Liver (tissue), 8 donors: ENCODE measurements at regions not wholly inside any gene's neighbourhood (a gene's known extent, or its start where the extent isn't known, plus 50 kb on each side); places are given as distances from the start of the nearest gene placed in this dataset.

Experiments
- DNase-seq: peaks from one replicate; pipeline ENCODE4 v3.0.0-alpha.2; 2017; ENCODE audit warnings: low spot score
- H3K27ac ChIP-seq, 2 donors: one replicate each; pipeline ENCODE4 v1.7.0; 2013; ENCODE audit warnings: inconsistent platforms in 2 of 2, low read length in 2 of 2, control low read depth in 1 of 2, low read depth in 1 of 2, mild to moderate bottlenecking in 1 of 2
- H3K27me3 ChIP-seq, 4 donors: one replicate each; pipeline versions ENCODE4 v1.6.1 to v1.7.0; 2013; ENCODE audit warnings: low read length in 3 of 4, inconsistent platforms in 1 of 4, mild to moderate bottlenecking in 1 of 4, moderate library complexity in 1 of 4; ENCODE audit not compliant: control insufficient read depth in 4 of 4, insufficient read depth in 4 of 4
- H3K36me3 ChIP-seq, 4 donors: one replicate each; pipeline versions ENCODE4 v1.6.1 to v1.7.0; 2013; ENCODE audit warnings: low read length in 3 of 4, mild to moderate bottlenecking in 3 of 4, low read depth in 1 of 4, moderate library complexity in 1 of 4; ENCODE audit not compliant: control insufficient read depth in 4 of 4, insufficient read depth in 3 of 4
- H3K4me1 ChIP-seq, 4 donors: one replicate each; pipeline versions ENCODE4 v1.6.1 to v1.7.0; 2013; ENCODE audit warnings: low read length in 3 of 4, mild to moderate bottlenecking in 3 of 4, moderate library complexity in 1 of 4; ENCODE audit not compliant: control insufficient read depth in 4 of 4, insufficient read depth in 4 of 4
- H3K4me3 ChIP-seq, 3 donors: one replicate each; pipeline versions ENCODE4 v1.6.1 to v1.7.0; 2013; ENCODE audit warnings: low read length in 3 of 3, control low read depth in 1 of 3, low read depth in 1 of 3, mild to moderate bottlenecking in 1 of 3
- H3K9ac ChIP-seq, 2 donors: one replicate each; pipeline ENCODE4 v1.7.0; 2013; ENCODE audit warnings: low read length in 2 of 2, mild to moderate bottlenecking in 2 of 2, moderate library complexity in 2 of 2, control low read depth in 1 of 2, low read depth in 1 of 2
- H3K9me3 ChIP-seq, 4 donors: one replicate each; pipeline versions ENCODE4 v1.6.1 to v1.7.0; 2013; ENCODE audit warnings: low read length in 3 of 4; ENCODE audit not compliant: control insufficient read depth in 4 of 4
- ATF3 ChIP-seq: IDR thresholded peaks from 2 replicates; pipeline ENCODE4 v1.6.1; 2016; ENCODE audit warnings: antibody characterized with exemption
- FOXA1 ChIP-seq: IDR thresholded peaks from 2 replicates; pipeline ENCODE4 v1.6.1; 2016; ENCODE audit warnings: antibody characterized with exemption
- FOXA2 ChIP-seq: IDR thresholded peaks from 2 replicates; pipeline ENCODE4 v1.6.1; 2016; ENCODE audit warnings: antibody characterized with exemption
- GABPA ChIP-seq, 2 donors: IDR thresholded peaks in 1 of 2; conservative IDR thresholded peaks in 1 of 2; 2 replicates each; pipeline ENCODE4 v1.6.1; 2016; ENCODE audit warnings: antibody characterized with exemption in 2 of 2, mild to moderate bottlenecking in 1 of 2, moderate library complexity in 1 of 2
- HNF4A ChIP-seq, 2 donors: conservative IDR thresholded peaks; 2 replicates each; pipeline ENCODE4 v1.6.1; 2016; ENCODE audit warnings: antibody characterized with exemption in 2 of 2, mild to moderate bottlenecking in 2 of 2
- HNF4G ChIP-seq: IDR thresholded peaks from 2 replicates; pipeline ENCODE4 v1.6.1; 2016; ENCODE audit warnings: antibody characterized with exemption
- JUND ChIP-seq, 2 donors: IDR thresholded peaks; 2 replicates each; pipeline ENCODE4 v1.6.1; 2016; ENCODE audit warnings: antibody characterized with exemption in 2 of 2
- MAX ChIP-seq: IDR thresholded peaks from 2 replicates; pipeline ENCODE4 v1.6.1; 2016; ENCODE audit warnings: antibody characterized with exemption
- NR2F2 ChIP-seq: IDR thresholded peaks from 2 replicates; pipeline ENCODE4 v1.6.1; 2016; ENCODE audit warnings: antibody characterized with exemption
- RAD21 ChIP-seq, 2 donors: IDR thresholded peaks; 2 replicates each; pipeline ENCODE4 v1.6.1; 2016; ENCODE audit warnings: antibody characterized with exemption in 2 of 2, mild to moderate bottlenecking in 2 of 2
- RXRA ChIP-seq, 2 donors: IDR thresholded peaks; 2 replicates each; pipeline ENCODE4 v1.6.1; 2017 to 2018; ENCODE audit warnings: antibody characterized with exemption in 2 of 2, mild to moderate bottlenecking in 1 of 2
- SP1 ChIP-seq: IDR thresholded peaks from 2 replicates; pipeline ENCODE4 v1.6.1; 2018; ENCODE audit warnings: antibody characterized with exemption, mild to moderate bottlenecking
- YY1 ChIP-seq: IDR thresholded peaks from 2 replicates; pipeline ENCODE4 v1.6.1; 2016; ENCODE audit warnings: antibody characterized with exemption, mild to moderate bottlenecking
- WGBS: extraction: QIAGEN DNeasy Blood & Tissue Kit; methylation state at CpG from one replicate; pipeline ENCODE4 v1.1.7; 2013; 5-methylcytosine and 5-hydroxymethylcytosine counted together
- TF ChIP-seq, protein P1 (sequence below): IDR thresholded peaks from 2 replicates; pipeline ENCODE4 v1.6.1; 2016; ENCODE audit warnings: antibody characterized with exemption, mild to moderate bottlenecking
- TF ChIP-seq, protein P2 (sequence below): fragments of 150-350 bp; IDR thresholded peaks from 2 replicates; pipeline ENCODE4 v1.5.1; 2017; ENCODE audit warnings: improper control_type of control experiment, low read depth, low read length; ENCODE audit not compliant: missing input control
- donor health status: healthy.
- donor health status: healthy.
- donor health status: healthy.
- donor health status: healthy.
- donor health status: healthy.

DNA sequence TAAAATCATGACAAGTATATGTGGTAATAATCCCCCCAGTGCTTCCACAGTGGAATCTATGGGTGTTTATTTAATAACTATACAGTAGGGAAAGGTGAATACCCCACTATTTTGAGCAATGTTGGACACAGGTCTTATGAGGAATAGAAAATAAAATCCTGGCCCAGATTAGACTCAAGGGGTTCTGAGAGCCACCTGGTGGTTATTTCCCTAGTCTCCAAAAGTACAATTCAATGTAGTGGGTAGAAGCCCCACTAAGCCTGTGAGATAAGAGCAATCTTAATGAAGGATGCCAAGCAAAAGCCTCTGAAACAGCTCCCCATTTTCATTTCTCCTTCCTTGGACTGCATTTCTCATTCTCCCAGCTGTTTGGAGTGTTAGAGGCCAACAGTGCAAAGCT lies 328.2 kb upstream of the NR3C2 start:
- Histone ChIP-seq H3K27ac (no peak overlapping the region), H3K4me3 (no peak overlapping the region), H3K27me3 (no peaks in the 10 kb centered on the region), H3K36me3 (no peaks in the 10 kb centered on the region), H3K9me3 (no peaks in the 10 kb centered on the region), H3K4me1 (no peaks in the 10 kb centered on the region), H3K9ac (no peak overlapping the region)
- TF ChIP-seq RAD21 (IDR thresholded peaks at IDR 0.05) (peak; percentile 39 to 54), FOXA1 (no peak)
- no peak for DNase-seq

DNA sequence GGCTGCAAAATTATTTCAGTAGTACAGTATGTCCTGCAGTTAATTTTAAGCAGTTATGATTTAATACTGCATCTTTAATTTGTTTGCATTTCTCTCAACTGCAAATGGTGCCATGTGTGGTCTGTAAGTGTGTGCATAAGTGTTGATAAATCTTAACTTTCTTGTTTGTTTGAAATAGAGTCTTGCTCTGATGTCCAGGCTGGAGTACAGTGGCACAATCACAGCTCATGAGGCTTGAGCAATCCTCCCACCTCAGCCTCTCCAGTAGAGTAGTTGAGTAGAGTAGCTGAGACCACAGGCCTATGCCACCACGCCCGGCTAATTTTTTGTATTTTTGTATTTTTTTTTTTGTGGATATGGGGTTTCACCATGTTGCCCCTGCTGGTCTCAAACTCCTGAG lies 322.5 kb upstream of the NR3C2 start:
- H3K27ac ChIP-seq, result no peak overlapping the region
- no peaks in the 10 kb centered on the region for H3K27me3 ChIP-seq
- no peaks in the 10 kb centered on the region for H3K9me3 ChIP-seq
- 91% methylated on average over 2 of the region's 2 CpGs for WGBS
- H3K4me1 ChIP-seq, result no peaks in the 10 kb centered on the region
- no peaks in the 10 kb centered on the region for H3K36me3 ChIP-seq
- no peak overlapping the region for H3K9ac ChIP-seq
- TF ChIP-seq FOXA2, result no peak
- no peak for TF ChIP-seq RXRA (IDR thresholded peaks at IDR 0.05)
- TF ChIP-seq FOXA1, result no peak
- TF ChIP-seq HNF4A (conservative IDR thresholded peaks at IDR 0.05), result no peak
- TF ChIP-seq YY1, result no peak
- TF ChIP-seq SP1, result no peak
- TF ChIP-seq JUND (IDR thresholded peaks at IDR 0.05), result no peak
- no peak for TF ChIP-seq NR2F2
- TF ChIP-seq ATF3, result no peak
- H3K4me3 ChIP-seq, result no peak overlapping the region
- DNase-seq, result no peak

DNA sequence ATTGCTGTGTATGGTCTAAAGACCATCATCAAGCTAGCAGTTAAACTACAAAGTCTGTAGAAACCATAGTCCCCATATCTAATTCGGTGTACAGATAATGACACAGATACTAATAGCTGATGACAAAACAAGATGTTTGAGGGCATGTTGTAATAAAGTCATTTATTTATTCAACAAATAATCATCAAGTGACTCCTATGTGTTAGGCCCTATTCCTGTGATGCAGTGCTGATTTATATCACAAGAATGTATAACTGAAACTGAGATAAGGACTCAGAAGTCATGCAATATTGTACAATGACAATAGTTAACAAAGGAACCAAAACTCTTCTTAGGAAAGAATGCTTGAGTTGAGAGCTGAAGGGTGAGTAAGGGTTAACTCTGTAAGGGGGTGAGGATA lies 315.0 kb upstream of the NR3C2 start:
- Histone ChIP-seq H3K4me1 (no peaks in the 10 kb centered on the region), H3K4me3 (no peak overlapping the region), H3K27me3 (no peaks in the 10 kb centered on the region), H3K36me3 (no peaks in the 10 kb centered on the region), H3K9me3 (peaks cover 0 to 5% (median 0%) of the 10 kb centered on the region in 4 donors), H3K27ac (no peak overlapping the region), H3K9ac (no peak overlapping the region)
- no peak for DNase-seq
- TF ChIP-seq, protein P1, sequence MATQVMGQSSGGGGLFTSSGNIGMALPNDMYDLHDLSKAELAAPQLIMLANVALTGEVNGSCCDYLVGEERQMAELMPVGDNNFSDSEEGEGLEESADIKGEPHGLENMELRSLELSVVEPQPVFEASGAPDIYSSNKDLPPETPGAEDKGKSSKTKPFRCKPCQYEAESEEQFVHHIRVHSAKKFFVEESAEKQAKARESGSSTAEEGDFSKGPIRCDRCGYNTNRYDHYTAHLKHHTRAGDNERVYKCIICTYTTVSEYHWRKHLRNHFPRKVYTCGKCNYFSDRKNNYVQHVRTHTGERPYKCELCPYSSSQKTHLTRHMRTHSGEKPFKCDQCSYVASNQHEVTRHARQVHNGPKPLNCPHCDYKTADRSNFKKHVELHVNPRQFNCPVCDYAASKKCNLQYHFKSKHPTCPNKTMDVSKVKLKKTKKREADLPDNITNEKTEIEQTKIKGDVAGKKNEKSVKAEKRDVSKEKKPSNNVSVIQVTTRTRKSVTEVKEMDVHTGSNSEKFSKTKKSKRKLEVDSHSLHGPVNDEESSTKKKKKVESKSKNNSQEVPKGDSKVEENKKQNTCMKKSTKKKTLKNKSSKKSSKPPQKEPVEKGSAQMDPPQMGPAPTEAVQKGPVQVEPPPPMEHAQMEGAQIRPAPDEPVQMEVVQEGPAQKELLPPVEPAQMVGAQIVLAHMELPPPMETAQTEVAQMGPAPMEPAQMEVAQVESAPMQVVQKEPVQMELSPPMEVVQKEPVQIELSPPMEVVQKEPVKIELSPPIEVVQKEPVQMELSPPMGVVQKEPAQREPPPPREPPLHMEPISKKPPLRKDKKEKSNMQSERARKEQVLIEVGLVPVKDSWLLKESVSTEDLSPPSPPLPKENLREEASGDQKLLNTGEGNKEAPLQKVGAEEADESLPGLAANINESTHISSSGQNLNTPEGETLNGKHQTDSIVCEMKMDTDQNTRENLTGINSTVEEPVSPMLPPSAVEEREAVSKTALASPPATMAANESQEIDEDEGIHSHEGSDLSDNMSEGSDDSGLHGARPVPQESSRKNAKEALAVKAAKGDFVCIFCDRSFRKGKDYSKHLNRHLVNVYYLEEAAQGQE, result no peak
- TF ChIP-seq RXRA (IDR thresholded peaks at IDR 0.05) (no peak), RAD21 (IDR thresholded peaks at IDR 0.05) (no peak), YY1 (no peak), FOXA2 (no peak), FOXA1 (no peak), GABPA (IDR thresholded peaks at IDR 0.05 in 1 of 2, conservative IDR thresholded peaks at IDR 0.05 in 1 of 2) (no peak), HNF4G (no peak), MAX (no peak)
- TF ChIP-seq, protein P2, sequence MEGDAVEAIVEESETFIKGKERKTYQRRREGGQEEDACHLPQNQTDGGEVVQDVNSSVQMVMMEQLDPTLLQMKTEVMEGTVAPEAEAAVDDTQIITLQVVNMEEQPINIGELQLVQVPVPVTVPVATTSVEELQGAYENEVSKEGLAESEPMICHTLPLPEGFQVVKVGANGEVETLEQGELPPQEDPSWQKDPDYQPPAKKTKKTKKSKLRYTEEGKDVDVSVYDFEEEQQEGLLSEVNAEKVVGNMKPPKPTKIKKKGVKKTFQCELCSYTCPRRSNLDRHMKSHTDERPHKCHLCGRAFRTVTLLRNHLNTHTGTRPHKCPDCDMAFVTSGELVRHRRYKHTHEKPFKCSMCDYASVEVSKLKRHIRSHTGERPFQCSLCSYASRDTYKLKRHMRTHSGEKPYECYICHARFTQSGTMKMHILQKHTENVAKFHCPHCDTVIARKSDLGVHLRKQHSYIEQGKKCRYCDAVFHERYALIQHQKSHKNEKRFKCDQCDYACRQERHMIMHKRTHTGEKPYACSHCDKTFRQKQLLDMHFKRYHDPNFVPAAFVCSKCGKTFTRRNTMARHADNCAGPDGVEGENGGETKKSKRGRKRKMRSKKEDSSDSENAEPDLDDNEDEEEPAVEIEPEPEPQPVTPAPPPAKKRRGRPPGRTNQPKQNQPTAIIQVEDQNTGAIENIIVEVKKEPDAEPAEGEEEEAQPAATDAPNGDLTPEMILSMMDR, result no peak
- 83% methylated on average over 1 of the region's 1 CpG for WGBS
